NCI-H460 (cell line): ENCODE measurements at regions not wholly inside any gene's neighbourhood (a gene's known extent, or its start where the extent isn't known, plus 50 kb on each side); places are given as distances from the start of the nearest gene placed in this dataset.
"Not testable (repeated sequence)": the region's sequence is repeated elsewhere in the genome, so short reads cannot be mapped to it uniquely, and the experiment has no call there.

Source experiments
- DNase-seq: peaks from one replicate; pipeline ENCODE4 v3.0.0-alpha.2; 2016; ENCODE audit warnings: low read depth; ENCODE audit errors: extremely low read depth

DNA sequence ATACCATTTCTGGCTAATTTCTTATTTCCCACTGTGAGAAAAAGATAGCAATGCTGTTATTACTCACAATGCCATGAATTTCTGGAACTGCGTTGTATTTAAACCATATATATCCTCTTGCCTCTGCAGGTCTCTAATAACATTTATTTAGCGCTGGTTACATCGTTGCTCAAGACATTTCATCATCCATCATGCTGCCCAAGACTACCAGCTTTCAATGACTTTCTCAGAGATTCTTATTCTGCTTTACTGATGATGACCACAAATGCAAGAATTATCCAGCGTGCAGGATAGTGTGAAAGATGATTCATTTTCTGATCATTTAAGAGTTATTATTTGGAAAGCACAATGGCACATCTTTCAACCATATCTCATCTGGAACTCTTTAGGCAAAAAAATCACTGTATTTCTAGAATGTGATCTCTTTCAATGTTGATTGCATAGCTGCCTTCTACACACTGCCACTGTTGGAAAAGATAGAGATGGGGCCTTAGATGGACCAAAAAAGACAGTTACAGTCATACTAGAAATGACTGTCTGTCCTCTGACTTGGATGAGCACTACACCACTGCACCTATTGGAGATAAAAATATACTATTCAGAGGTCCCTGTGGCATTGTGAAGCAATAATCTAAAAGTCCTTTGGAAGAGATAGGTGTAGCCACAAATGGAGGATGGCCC, 716.1 kb downstream of the NSUN3 start:
- no peak for DNase-seq

- DNase-seq: no peak
Observed at GRCh38 chr3:94779699-94780098, 716.8 kb downstream of the NSUN3 start.

DNA sequence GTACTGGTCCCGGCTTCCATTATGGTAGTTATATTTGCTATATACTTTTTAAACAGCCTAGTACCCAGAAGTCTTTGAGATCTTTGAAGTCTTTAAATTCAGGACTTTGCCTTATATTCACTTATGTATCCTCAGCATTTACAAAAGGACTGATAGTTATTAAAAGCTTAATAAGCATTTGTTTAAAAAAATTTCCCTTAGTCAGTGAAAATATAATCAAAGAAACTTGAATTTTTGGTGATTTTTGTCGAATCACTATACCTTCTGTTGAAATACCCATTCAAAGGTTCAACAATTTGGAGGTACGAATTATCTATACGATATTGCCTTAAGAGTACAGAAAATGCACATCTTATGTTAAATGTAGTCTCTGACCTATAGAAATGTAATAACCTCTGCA, 721.4 kb downstream of the NSUN3 start:
- no peak for DNase-seq

DNA sequence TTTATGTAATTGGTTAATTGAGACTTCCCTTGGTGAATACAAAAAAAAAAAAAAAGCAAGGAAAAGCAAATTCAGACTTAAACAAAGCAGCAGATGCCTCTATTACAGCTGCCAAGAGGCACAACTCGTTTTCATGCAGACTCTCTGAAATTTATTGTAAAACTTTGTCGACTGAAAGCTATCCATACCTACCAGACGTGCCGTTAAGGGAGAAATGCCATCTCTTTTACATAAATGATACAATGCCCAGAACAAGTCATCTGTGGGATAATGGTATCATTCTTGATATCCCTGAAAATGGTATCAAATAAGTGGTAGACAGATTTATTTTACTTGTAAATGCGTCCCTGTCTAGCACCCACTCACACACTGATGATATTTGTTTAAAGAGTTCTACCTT, 724.2 kb downstream of the NSUN3 start:
- no peak for DNase-seq

DNA sequence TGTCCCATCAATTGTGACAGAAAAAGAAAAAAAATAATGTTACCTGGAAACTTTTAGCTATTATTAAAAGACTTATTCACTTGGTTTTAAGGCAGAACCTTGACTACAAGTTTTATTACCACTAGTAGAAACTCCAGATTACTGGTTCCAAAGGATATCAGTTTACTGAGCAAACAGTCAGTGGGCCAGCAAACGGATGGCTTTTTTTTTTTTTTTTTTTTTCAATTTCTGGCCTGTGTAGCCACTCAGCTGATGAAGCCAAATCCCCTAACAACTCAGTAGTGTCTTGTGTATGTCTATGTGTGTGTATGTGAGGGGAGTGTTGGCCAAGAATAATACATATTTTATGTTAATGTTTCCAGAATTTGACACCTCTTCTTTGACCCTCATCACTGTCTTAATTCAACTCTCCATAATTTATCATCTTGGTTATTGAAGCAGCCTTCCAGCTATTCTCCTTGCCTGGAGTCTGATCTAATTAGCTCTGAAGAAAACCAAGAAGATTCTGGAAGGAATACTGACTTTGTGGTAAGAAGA, 724.9 kb downstream of the NSUN3 start:
- no peak for DNase-seq

- no peak for DNase-seq
Observed at GRCh38 chr3:94794563-94794962, 731.7 kb downstream of the NSUN3 start.

DNA sequence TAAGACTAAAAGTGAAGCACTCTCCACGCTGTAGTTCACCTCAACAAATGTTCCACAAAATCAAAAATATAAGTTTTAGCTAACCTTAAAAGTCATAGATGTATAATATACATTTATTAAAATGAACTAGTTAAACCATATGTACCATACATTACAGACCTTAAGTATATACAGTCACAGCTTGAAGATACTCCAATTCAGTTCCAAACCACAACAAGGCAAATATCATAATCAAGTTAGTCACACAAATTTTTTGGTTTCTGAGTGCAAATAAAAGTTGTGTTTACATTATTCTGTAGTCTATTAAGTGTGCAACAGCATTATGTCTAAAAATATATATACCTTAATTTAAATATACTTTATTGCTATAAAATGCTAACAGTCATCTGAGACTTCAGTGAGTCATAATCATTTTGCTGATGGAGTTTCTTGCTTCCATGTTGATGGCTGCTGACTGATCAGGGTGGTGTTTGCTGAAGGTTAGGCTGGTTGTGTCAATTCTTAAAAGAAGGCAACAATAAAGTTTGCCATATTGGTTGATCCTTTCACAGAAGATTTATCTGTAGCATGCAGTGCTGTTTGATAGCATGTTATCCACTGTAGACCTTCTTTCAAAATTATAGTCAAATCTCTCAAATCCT, 736.7 kb downstream of the NSUN3 start:
- DNase-seq: no peak

DNA sequence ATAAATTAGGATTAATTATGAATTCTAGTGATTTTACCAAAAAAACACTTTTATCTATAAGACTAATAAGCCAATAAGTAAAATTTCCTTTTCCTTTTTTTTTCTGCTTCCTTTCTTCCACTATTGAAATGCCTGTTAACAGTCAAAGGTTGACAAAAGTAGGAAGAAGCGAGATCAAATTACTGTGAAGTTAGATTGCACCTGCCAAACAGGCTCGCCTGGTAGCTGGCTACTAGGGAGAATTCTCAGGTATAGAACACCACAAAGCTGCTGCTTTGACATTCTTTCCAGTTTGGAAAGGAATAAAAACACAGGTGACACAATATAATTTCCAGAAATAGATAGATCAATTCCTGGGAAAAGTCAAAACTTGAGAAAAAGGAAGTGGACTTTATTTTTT, 749.0 kb downstream of the NSUN3 start:
- no peak for DNase-seq

DNA sequence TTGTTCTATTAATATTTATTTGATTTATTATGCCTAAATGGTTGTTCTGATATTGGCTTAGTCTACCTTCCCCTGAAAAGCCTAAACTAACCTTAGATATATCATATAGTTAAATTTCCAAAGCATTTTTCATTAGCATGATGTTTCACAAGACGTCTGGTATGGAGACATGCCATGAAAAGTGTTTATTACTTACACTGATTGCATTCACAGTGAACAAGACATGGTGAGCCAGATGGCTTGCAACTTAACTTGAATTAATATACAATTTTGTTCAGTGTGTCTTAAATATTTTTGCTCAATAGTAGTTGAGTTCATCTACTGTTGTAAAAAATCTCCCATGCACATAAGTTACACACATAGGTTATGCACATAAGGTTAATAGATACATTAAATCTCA, 758.4 kb downstream of the NSUN3 start:
- no peak for DNase-seq

DNA sequence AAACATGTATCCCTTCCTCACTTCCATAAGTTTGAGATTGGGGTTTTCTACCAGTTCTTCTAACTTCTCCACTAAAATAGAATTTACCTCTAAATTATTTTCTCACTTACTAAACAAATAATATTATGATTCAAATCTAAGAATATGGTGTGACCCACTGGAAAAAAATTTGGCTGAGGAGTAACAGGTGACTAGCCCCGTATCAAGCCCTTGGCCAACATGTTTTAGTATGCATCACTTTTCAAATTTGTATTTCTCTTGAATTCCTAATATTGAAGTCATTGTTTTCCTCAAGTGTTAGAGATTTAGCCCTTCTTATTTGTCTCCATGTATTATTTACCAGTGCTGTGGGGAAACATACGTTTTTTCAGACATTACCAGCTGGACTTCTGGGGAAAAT, 759.4 kb downstream of the NSUN3 start:
- DNase-seq: no peak

GRCh38 chr3:94846251-94846650, 783.4 kb downstream of the NSUN3 start:
- not testable (repeated sequence) for DNase-seq

GRCh38 chr3:94862703-94863102, 799.8 kb downstream of the NSUN3 start:
- peak; percentile 36 for DNase-seq

DNA sequence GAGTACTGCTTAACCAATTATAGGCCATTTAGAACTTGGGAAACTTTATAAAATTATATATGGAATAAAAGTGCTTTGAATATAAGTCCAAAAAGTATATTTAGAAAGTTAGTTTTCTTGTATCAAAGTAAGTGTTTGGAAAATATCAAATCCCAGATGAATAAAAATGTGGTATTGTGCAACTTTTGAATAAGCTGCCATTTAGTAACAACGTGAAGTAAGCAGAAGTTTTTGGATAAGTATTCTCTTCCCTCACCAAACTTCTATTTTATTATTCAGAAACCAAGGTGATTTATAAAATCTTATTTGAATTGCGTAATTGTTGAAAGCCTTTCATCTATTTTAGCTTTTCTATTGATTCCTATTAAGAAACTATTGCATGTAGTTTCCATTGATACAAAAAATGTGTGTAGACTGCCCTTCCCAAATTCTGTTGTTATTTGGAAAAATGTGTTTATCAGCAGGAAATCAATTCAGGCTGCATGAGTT, 806.2 kb downstream of the NSUN3 start:
- no peak for DNase-seq

DNA sequence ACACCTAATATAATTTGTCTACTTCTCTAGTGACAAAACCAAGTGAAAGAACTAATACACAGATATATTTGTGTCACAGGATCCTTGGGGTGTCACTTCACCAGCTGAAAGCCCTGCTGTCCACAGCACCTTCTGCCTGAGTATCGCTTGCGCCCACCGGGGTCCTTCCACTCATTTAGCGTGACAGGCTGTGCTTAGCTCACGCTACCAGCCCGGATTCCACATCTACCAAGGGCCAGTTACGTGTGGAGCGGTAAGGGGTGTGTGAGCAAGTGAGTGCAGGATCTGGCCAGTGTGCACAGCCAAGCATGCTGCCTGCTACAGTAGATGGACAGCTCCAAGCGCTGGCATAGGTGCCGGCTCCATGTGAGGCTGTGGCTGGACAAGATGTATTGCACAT, 810.9 kb downstream of the NSUN3 start:
- DNase-seq: no peak

- no peak for DNase-seq
Observed at GRCh38 chr3:94875149-94875548, 812.3 kb downstream of the NSUN3 start.

GRCh38 chr3:94887065-94887464, 824.2 kb downstream of the NSUN3 start:
- DNase-seq: no peak

DNA sequence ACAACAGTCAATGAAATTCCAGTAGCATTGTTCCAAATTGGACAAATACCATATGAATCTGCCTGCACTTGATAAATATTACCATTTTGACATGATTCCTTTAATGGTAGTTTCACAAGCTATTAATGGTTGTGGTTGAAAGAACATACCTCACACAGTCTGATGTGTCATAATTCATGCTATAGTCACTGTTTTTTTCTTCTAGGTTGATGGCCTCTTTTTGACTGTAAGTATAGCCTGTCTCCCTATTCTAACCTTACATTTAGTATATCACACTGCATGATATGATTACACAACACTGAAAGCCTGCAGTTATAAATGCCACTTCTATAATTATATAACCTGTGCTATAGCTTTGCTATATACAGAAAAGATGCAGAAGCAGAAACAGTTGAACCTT, 834.1 kb downstream of the NSUN3 start:
- no peak for DNase-seq

DNA sequence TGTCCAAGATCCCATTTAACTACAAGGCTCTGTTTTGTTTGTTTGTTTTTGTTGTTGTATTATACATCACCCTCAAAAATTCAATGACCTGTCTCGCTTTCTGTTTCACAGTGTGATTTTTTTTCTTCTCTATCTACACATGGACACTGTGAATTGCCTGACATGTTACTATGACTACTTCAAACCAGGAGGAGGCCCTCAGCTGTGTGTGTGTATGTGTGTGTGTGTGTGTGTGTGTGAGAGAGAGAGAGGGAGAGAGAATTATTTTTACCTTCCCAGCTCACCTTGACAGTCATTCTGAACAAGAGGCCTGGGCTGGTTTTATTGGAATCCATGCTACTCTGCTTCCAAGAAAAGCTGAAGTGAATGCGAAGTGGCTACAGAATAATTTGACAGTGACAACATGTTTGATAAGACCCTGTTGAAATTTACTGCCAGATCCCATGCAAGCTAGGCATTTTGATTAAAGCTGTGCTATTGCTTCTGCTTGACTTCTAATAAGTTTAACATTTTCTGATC, 841.4 kb downstream of the NSUN3 start:
- no peak for DNase-seq

DNA sequence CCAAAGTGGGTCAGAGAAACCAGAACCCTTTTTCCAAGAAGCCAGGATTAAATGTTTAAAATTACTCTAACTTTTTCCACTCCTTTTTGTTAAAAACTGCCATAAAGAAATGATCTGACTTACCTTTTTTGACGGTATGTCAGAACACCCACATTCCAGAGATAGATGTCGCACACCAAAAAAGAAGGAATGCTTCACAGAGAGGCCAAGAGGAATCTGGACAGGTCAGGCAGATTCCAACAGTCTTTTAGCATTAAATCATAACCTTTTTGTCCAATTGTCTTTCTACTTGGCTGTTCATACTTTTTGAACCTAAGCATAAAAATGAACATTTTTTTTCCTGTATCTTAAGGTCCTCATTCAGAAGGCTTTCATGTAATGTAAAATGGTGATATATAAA, 846.9 kb downstream of the NSUN3 start:
- DNase-seq: no peak

- no peak for DNase-seq
Observed at GRCh38 chr3:94912656-94913055, 849.8 kb downstream of the NSUN3 start.

DNA sequence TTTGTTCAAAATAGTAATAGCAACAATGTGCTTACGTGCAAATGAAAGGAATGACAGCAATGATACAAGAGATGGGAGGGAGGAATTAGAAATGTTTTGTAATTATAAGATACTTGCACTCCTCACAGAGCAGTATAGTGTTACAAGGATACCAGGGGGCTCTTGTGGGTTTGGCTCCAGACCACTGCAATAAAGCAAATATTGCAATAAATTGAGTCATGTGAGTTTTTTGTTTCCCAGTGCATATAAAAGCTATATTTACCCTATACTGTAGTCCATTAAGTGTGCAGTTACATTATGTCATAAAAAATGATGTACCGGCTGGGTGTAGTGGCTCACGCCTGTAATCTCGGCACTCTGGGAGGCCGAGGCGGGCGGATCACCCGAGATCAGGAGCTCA, 864.3 kb downstream of the NSUN3 start:
- DNase-seq: no peak

- DNase-seq: peak; percentile 86
Observed at GRCh38 chr3:94928921-94929320, 866.1 kb downstream of the NSUN3 start.
